BLaER1 treated with 17β-estradiol and CSF1 and Interleukin-3, amounts not matched to agents 10 nM and 100 nM (cell line): ENCODE measurements at regions not wholly inside any gene's neighbourhood (a gene's known extent, or its start where the extent isn't known, plus 50 kb on each side); places are given as distances from the start of the nearest gene placed in this dataset.
A peak's percentile ranks its signal among the peaks of the same experiment; 100 is the strongest.

Source experiments
- H3K27ac ChIP-seq, 11 experiments: shearing (Covaris generic); formaldehyde crosslinking; 2 replicates each; pipeline ENCODE4 v1.8.1; 2022
- H3K27me3 ChIP-seq, 11 experiments: shearing (Covaris generic); formaldehyde crosslinking; 2 replicates each; pipeline ENCODE4 v1.8.1; 2022
- H3K36me3 ChIP-seq, 11 experiments: shearing (Covaris generic); formaldehyde crosslinking; 2 replicates each; pipeline ENCODE4 v1.8.1; 2022
- H3K4me1 ChIP-seq, 10 experiments: shearing (Covaris generic); formaldehyde crosslinking; 2 replicates each; pipeline ENCODE4 v1.8.1; 2022
- H3K4me2 ChIP-seq, 11 experiments: shearing (Covaris generic); formaldehyde crosslinking; 2 replicates each; pipeline ENCODE4 v1.8.1; 2022
- H3K4me3 ChIP-seq, 10 experiments: shearing (Covaris generic); formaldehyde crosslinking; 2 replicates each; pipeline ENCODE4 v1.8.1; 2022
- H3K9ac ChIP-seq, 11 experiments: shearing (Covaris generic); formaldehyde crosslinking; 2 replicates each; pipeline ENCODE4 v1.8.1; 2022
- H3K9me3 ChIP-seq, 11 experiments: shearing (Covaris generic); formaldehyde crosslinking; replicated peaks in 1 of 11; 2 replicates each; pipeline ENCODE4 v1.8.1; 2022
- H4K20me1 ChIP-seq, 11 experiments: shearing (Covaris generic); formaldehyde crosslinking; 2 replicates each; pipeline ENCODE4 v1.8.1; 2022
- Cebpa-rat ChIP-seq, 11 experiments: shearing (Covaris generic); IDR thresholded peaks; 2 replicates each; pipeline ENCODE4 v1.8.1; 2022

GRCh38 chr11:104637662-104638170, 260.5 kb downstream of the CASP12 start:
- H3K4me3 ChIP-seq = no peak overlapping the region
- no peak overlapping the region for H3K9ac ChIP-seq
- H3K4me2 ChIP-seq = no peak overlapping the region
- no peak overlapping the region for H3K27ac ChIP-seq
- H3K9me3 ChIP-seq = no peaks in the 10 kb centered on the region
- H3K27me3 ChIP-seq = no peaks in the 10 kb centered on the region
- H3K36me3 ChIP-seq = no peaks in the 10 kb centered on the region
- H4K20me1 ChIP-seq = no peaks in the 10 kb centered on the region
- peaks cover 0 to 10% (median 0%) of the 10 kb centered on the region in 10 experiments; a peak in 4 of 20 replicates for H3K4me1 ChIP-seq
- TF ChIP-seq Cebpa-rat (IDR thresholded peaks at IDR 0.05) = no peak

GRCh38 chr11:104633226-104633625, 265.0 kb downstream of the CASP12 start:
- Histone ChIP-seq H3K36me3 (no peaks in the 10 kb centered on the region), H3K27me3 (no peaks in the 10 kb centered on the region), H3K4me2 (peak overlapping the region in 2 of 11 experiments; percentile 29 to 35; a peak in 2 of 22 replicates), H3K4me3 (no peak overlapping the region), H4K20me1 (no peaks in the 10 kb centered on the region), H3K9me3 (no peaks in the 10 kb centered on the region), H3K9ac (no peak overlapping the region), H3K27ac (no peak overlapping the region), H3K4me1 (peaks cover 0 to 10% (median 0%) of the 10 kb centered on the region in 10 experiments; a peak in 4 of 20 replicates)
- no peak for TF ChIP-seq Cebpa-rat (IDR thresholded peaks at IDR 0.05)

- no peaks in the 10 kb centered on the region for H3K27me3 ChIP-seq
- no peak for TF ChIP-seq Cebpa-rat (IDR thresholded peaks at IDR 0.05)
Measured at GRCh38 chr11:104630352-104630751, 267.9 kb downstream of the CASP12 start.

GRCh38 chr11:104625246-104625645, 273.0 kb downstream of the CASP12 start:
- peaks cover 0 to 2% (median 0%) of the 10 kb centered on the region in 10 experiments; a peak in 3 of 20 replicates for H3K4me1 ChIP-seq
- no peaks in the 10 kb centered on the region for H3K9me3 ChIP-seq
- H3K27ac ChIP-seq = no peak overlapping the region
- H3K36me3 ChIP-seq = no peaks in the 10 kb centered on the region
- H3K4me2 ChIP-seq = no peak overlapping the region
- no peaks in the 10 kb centered on the region for H4K20me1 ChIP-seq
- H3K4me3 ChIP-seq = no peak overlapping the region
- H3K9ac ChIP-seq = no peak overlapping the region
- no peaks in the 10 kb centered on the region for H3K27me3 ChIP-seq
- TF ChIP-seq Cebpa-rat (IDR thresholded peaks at IDR 0.05) = no peak

More at GRCh38 chr11:104630352-104630751, 267.9 kb downstream of the CASP12 start:
- Histone ChIP-seq H3K4me2 (no peak overlapping the region), H3K9ac (no peak overlapping the region), H3K9me3 (no peaks in the 10 kb centered on the region), H3K27ac (no peak overlapping the region), H3K4me3 (no peak overlapping the region), H4K20me1 (no peaks in the 10 kb centered on the region), H3K36me3 (no peaks in the 10 kb centered on the region), H3K4me1 (peaks cover 0 to 10% (median 0%) of the 10 kb centered on the region in 10 experiments; a peak in 4 of 20 replicates)

DNA sequence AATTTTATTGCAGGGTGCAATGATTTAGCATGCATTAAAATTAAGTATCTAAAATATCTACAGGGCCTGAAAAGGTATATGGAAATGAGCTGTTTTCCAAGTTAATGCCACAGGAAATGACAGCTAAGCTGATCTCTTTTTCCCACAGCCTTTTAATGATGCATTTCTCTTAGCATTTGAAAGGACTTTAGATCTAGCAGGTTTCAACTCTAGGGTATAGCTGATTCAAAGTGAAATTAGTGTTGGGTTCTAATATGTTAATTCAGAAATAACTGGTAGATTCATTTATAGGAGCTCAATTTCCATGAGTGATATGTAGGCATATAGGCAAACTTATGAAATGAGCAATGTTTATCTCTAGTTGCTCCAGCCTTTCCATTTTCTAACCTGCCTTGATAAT, 274.2 kb downstream of the CASP12 start:
- H3K9ac ChIP-seq = no peak overlapping the region
- H3K27me3 ChIP-seq = no peaks in the 10 kb centered on the region
- no peaks in the 10 kb centered on the region for H3K9me3 ChIP-seq
- H3K27ac ChIP-seq = no peak overlapping the region
- H4K20me1 ChIP-seq = no peaks in the 10 kb centered on the region
- H3K4me2 ChIP-seq = no peak overlapping the region
- H3K36me3 ChIP-seq = no peaks in the 10 kb centered on the region
- TF ChIP-seq Cebpa-rat (IDR thresholded peaks at IDR 0.05) = no peak
- H3K4me3 ChIP-seq = no peak overlapping the region
- H3K4me1 ChIP-seq = peaks cover 0 to 14% (median 5%) of the 10 kb centered on the region in 10 experiments; a peak in 10 of 20 replicates

GRCh38 chr11:104623518-104623917, 274.7 kb downstream of the CASP12 start:
- Histone ChIP-seq H3K4me2 (no peak overlapping the region), H3K27ac (no peak overlapping the region), H4K20me1 (no peaks in the 10 kb centered on the region), H3K9me3 (no peaks in the 10 kb centered on the region), H3K4me1 (peaks cover 0 to 19% (median 6%) of the 10 kb centered on the region in 10 experiments; a peak in 11 of 20 replicates), H3K9ac (no peak overlapping the region), H3K36me3 (no peaks in the 10 kb centered on the region), H3K4me3 (no peak overlapping the region), H3K27me3 (no peaks in the 10 kb centered on the region)
- no peak for TF ChIP-seq Cebpa-rat (IDR thresholded peaks at IDR 0.05)

DNA sequence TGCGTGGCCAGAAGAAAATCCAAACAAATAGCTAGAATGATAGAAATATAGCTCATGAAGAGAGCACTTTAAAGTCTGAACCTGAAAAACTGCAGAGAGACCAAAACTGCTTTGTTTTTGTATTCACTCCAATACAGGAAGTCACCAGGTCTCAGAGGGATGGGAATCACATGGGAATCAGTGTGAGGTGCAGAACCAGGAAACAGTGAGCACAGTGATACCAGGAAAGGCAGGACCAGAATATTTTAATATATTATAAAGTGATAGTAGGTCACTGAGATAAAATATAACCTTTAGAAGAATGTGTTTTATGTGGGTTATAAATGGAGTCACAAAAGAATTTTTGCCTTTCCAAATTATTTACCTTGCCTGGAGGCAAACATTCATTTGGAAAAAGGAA, 277.3 kb downstream of the CASP12 start:
- TF ChIP-seq Cebpa-rat (IDR thresholded peaks at IDR 0.05) = no peak
- Histone ChIP-seq H3K9ac (no peak overlapping the region), H3K27me3 (no peaks in the 10 kb centered on the region), H3K9me3 (peaks cover 0 to 11% (median 6%) of the 10 kb centered on the region in 11 experiments; a peak in 7 of 22 replicates), H3K36me3 (no peaks in the 10 kb centered on the region), H3K27ac (no peak overlapping the region), H3K4me1 (peaks cover 0 to 25% (median 6%) of the 10 kb centered on the region in 10 experiments; a peak in 11 of 20 replicates), H3K4me2 (no peak overlapping the region), H3K4me3 (no peak overlapping the region), H4K20me1 (no peaks in the 10 kb centered on the region)

DNA sequence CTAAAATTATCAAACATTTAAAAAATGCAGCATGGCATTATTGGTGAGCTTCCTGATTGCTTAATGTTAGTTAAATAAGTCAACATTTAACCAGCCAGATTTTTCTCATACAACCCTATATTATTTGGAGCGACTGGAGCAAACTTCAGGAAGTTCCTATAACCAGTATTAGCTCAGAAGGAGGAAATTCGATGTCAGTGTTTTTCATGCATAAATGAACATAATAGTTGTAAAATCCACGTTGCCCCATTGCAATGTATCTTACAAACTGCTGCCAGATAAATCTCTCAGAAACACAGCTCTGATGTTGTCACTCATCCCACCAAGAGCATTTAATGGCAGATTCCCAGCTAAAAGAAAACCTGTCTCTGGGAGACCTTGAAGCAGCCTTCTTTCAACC, 278.5 kb downstream of the CASP12 start:
- H3K27me3 ChIP-seq = no peaks in the 10 kb centered on the region
- H4K20me1 ChIP-seq = no peaks in the 10 kb centered on the region
- no peak overlapping the region for H3K4me3 ChIP-seq
- H3K4me2 ChIP-seq = peak overlapping the region in 4 of 11 experiments; percentile 24 to 50 (median 37); a peak in 7 of 22 replicates
- no peaks in the 10 kb centered on the region for H3K36me3 ChIP-seq
- peaks cover 0 to 11% (median 6%) of the 10 kb centered on the region in 11 experiments; a peak in 7 of 22 replicates for H3K9me3 ChIP-seq
- H3K27ac ChIP-seq = no peak overlapping the region
- peaks cover 0 to 25% (median 6%) of the 10 kb centered on the region in 10 experiments; a peak in 11 of 20 replicates for H3K4me1 ChIP-seq
- TF ChIP-seq Cebpa-rat (IDR thresholded peaks at IDR 0.05) = no peak
- no peak overlapping the region for H3K9ac ChIP-seq

DNA sequence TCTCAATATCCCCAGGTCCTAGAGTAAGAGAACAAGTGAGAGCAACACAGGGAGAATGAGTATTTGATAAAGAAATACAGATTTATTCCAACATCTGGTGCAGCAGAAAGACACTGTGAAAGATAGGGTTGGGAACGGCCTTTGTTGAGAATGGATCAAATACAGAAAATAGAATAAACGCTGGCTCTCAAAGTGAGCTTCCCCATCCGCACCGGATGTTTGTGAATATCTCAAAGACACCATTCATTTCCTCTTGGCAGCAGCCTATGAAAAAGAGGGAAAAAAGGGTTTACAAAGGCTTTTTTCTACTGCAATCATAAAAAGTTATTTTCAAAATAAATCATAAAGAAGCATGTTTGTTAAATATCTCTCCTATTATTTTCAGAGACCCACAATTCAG, 279.3 kb downstream of the CASP12 start:
- no peak overlapping the region for H3K27ac ChIP-seq
- no peak for TF ChIP-seq Cebpa-rat (IDR thresholded peaks at IDR 0.05)
- H3K4me1 ChIP-seq = peaks cover 0 to 25% (median 6%) of the 10 kb centered on the region in 10 experiments; a peak in 11 of 20 replicates
- no peak overlapping the region for H3K4me3 ChIP-seq
- H3K4me2 ChIP-seq = peak overlapping the region in 3 of 11 experiments; percentile 42 to 56 (median 49); a peak in 5 of 22 replicates
- no peaks in the 10 kb centered on the region for H3K27me3 ChIP-seq
- no peaks in the 10 kb centered on the region for H4K20me1 ChIP-seq
- no peak overlapping the region for H3K9ac ChIP-seq
- peaks cover 0 to 11% (median 6%) of the 10 kb centered on the region in 11 experiments; a peak in 7 of 22 replicates for H3K9me3 ChIP-seq
- no peaks in the 10 kb centered on the region for H3K36me3 ChIP-seq

DNA sequence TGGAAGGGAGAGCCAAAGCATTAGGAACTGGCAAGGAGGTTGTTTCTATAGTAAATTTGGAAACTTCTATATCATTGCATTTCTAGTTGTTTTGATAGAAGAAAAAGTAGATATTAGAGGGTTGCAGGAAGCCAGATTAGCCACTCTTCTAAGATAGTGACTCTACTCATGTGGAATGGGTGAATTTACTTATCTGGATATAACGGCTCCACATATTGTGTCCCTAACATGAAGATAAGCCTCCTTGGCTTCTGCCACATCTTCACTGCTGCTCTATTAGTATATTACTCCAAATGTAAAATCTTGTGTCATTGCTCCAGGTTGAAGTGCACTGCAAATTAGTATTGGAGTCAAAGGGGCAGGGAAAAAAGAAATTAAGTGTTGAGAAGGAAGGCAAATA, 283.3 kb downstream of the CASP12 start:
- Histone ChIP-seq H3K36me3 (no peaks in the 10 kb centered on the region), H3K9me3 (peaks cover 0 to 11% (median 6%) of the 10 kb centered on the region in 11 experiments; a peak in 7 of 22 replicates), H3K9ac (no peak overlapping the region), H3K4me1 (peaks cover 0 to 28% (median 4%) of the 10 kb centered on the region in 10 experiments; a peak in 11 of 20 replicates), H3K4me3 (no peak overlapping the region), H3K4me2 (no peak overlapping the region), H4K20me1 (no peaks in the 10 kb centered on the region), H3K27me3 (no peaks in the 10 kb centered on the region), H3K27ac (no peak overlapping the region)
- no peak for TF ChIP-seq Cebpa-rat (IDR thresholded peaks at IDR 0.05)
